ENCODE measurements at regions not wholly inside any gene's neighbourhood (a gene's known extent, or its start where the extent isn't known, plus 50 kb on each side); places are given as distances from the start of the nearest gene placed in this dataset.

- DNase-seq, result no peak
Measured at GRCh38 chr14:28057359-28058296, 709.0 kb upstream of the FOXG1 start.

GRCh38 chr14:28059254-28059653, 707.3 kb upstream of the FOXG1 start:
- no peak for DNase-seq

- DNase-seq, result no peak
Measured at GRCh38 chr14:28061006-28061405, 705.6 kb upstream of the FOXG1 start.

GRCh38 chr14:28077021-28077420, 689.6 kb upstream of the FOXG1 start:
- DNase-seq, result no peak

GRCh38 chr14:28083389-28083788, 683.2 kb upstream of the FOXG1 start:
- DNase-seq, result no peak

GRCh38 chr14:28088125-28088524, 678.5 kb upstream of the FOXG1 start:
- no peak for DNase-seq

- DNase-seq, result no peak
Measured at GRCh38 chr14:28097585-28097984, 669.0 kb upstream of the FOXG1 start.

GRCh38 chr14:28098856-28099255, 667.7 kb upstream of the FOXG1 start:
- no peak for DNase-seq

GRCh38 chr14:28102001-28102400, 664.6 kb upstream of the FOXG1 start:
- no peak for DNase-seq

- DNase-seq, result no peak
Measured at GRCh38 chr14:28102814-28103213, 663.8 kb upstream of the FOXG1 start.

GRCh38 chr14:28113311-28113710, 653.3 kb upstream of the FOXG1 start:
- no peak for DNase-seq

- DNase-seq, result no peak
Measured at GRCh38 chr14:28116716-28117115, 649.9 kb upstream of the FOXG1 start.

- no peak for DNase-seq
Measured at GRCh38 chr14:28119849-28120248, 646.7 kb upstream of the FOXG1 start.

- DNase-seq, result no peak
Measured at GRCh38 chr14:28120391-28120790, 646.2 kb upstream of the FOXG1 start.

- DNase-seq, result no peak
Measured at GRCh38 chr14:28121512-28122297, 644.9 kb upstream of the FOXG1 start.

GRCh38 chr14:28130610-28131284, 635.8 kb upstream of the FOXG1 start:
- DNase-seq, result no peak

- DNase-seq, result no peak
Measured at GRCh38 chr14:28138341-28138740, 628.2 kb upstream of the FOXG1 start.

GRCh38 chr14:28141662-28142061, 624.9 kb upstream of the FOXG1 start:
- DNase-seq, result no peak

GRCh38 chr14:28142400-28143015, 624.1 kb upstream of the FOXG1 start:
- no peak for DNase-seq

GRCh38 chr14:28143316-28143715, 623.3 kb upstream of the FOXG1 start:
- no peak for DNase-seq

- no peak for DNase-seq
Measured at GRCh38 chr14:28151926-28152325, 614.7 kb upstream of the FOXG1 start.

- no peak for DNase-seq
Measured at GRCh38 chr14:28152453-28153044, 614.0 kb upstream of the FOXG1 start.
